Stomach (tissue), 8 donors: ENCODE measurements at regions not wholly inside any gene's neighbourhood (a gene's known extent, or its start where the extent isn't known, plus 50 kb on each side); places are given as distances from the start of the nearest gene placed in this dataset.
A peak's percentile ranks its signal among the peaks of the same experiment; 100 is the strongest.

Experiments used
- DNase-seq, 2 donors: peaks; one replicate each; pipeline versions ENCODE4 v3.0.0 to v3.0.0-alpha.2; 2013 to 2019
- H3K27ac ChIP-seq, 5 donors: fragments of 200-600 bp in 4 of 5; sonication (generic) in 4 of 5; one replicate each; pipeline ENCODE4 v1.5.1; 2013 to 2019; ENCODE audit warnings: mild to moderate bottlenecking in 1 of 5, moderate library complexity in 1 of 5
- H3K27me3 ChIP-seq, 3 donors: fragments of 200-600 bp; sonication (generic); one replicate each; pipeline ENCODE4 v1.5.1; 2017 to 2019; ENCODE audit warnings: mixed run types in 1 of 3
- H3K36me3 ChIP-seq, 4 donors: fragments of 200-600 bp; sonication (generic); 1 replicate in 3 of 4; 2 replicates in 1 of 4; pipeline ENCODE4 v1.5.1; 2016 to 2019
- H3K4me1 ChIP-seq, 4 donors: fragments of 200-600 bp; sonication (generic); one replicate each; pipeline ENCODE4 v1.5.1; 2016 to 2019
- H3K4me3 ChIP-seq, 4 donors: fragments of 200-600 bp; sonication (generic) in 3 of 4; one replicate each; pipeline ENCODE4 v1.5.1; 2016 to 2019; ENCODE audit warnings: mild to moderate bottlenecking in 1 of 4
- H3K9me3 ChIP-seq, 4 donors: fragments of 200-600 bp; sonication (generic); one replicate each; pipeline ENCODE4 v1.5.1; 2016 to 2019
- EP300 ChIP-seq: sonication (generic); formaldehyde crosslinking; IDR thresholded peaks from one replicate; pipeline ENCODE4 v1.6.1; 2017; ENCODE audit warnings: antibody characterized with exemption
- POLR2A ChIP-seq, 4 donors: fragments of 450-650 bp; IDR thresholded peaks; one replicate each; pipeline ENCODE4 v1.6.1; 2016; ENCODE audit warnings: antibody characterized with exemption in 4 of 4, control low read depth in 2 of 4, mild to moderate bottlenecking in 1 of 4, moderate library complexity in 1 of 4
- POLR2AphosphoS5 ChIP-seq, 3 donors: sonication (generic); formaldehyde crosslinking; IDR thresholded peaks; one replicate each; pipeline ENCODE4 v1.6.1; 2016; ENCODE audit warnings: antibody characterized with exemption in 3 of 3
- WGBS, 5 donors: extraction: QIAGEN DNeasy Blood & Tissue Kit in 3 of 5; methylation state at CpG; one replicate each; pipeline versions ENCODE4 v1.1.5 to v1.1.7; 2013 to 2018; 5-methylcytosine and 5-hydroxymethylcytosine counted together
- intact Hi-C: fragments of 100-400 bp; cut with DNase I; formaldehyde crosslinking; loops from one replicate; pipeline ENCODE4 v1.15.1; 2023; ENCODE audit warnings: low total_unique reads
- TF ChIP-seq, protein P1 (sequence below), 7 experiments: fragments of 450-650 bp in 4 of 7; fragments of 200-600 bp in 3 of 7; sonication (generic) in 3 of 7; IDR thresholded peaks; one replicate each; pipeline ENCODE4 v1.5.1; 2016 to 2019; ENCODE audit warnings: antibody characterized with exemption in 7 of 7, control low read depth in 2 of 7, mild to moderate bottlenecking in 1 of 7
- donor health status: healthy with polysubstance abuse.
- donor health status: Bipolar disorder and iron deficiency.
- donor health status: healthy.

DNA sequence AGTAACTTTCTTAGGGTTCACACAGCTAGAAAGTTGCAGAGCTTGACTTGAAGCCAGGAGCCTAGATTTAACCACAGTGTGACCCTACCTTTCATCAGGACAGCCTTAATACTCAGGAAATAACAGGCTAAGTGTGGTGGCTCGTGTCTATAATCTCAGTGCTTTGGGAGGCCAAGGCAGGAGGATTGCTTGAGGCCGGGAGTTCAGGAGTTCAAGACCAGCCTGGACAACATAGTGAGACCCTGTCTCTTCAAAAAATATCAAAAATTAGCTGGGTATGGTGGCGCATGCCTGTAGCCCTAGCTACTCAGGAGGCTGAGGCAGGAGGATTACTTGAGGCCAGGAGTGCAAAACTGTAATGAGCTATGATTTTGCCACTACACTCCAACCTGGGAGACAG lies 681.1 kb downstream of the MAT2B start:
- Histone ChIP-seq H3K27me3 (no peaks in the 10 kb centered on the region), H3K9me3 (no peaks in the 10 kb centered on the region), H3K4me1 (peaks cover 0 to 11% (median under 1%) of the 10 kb centered on the region in 4 donors), H3K4me3 (no peak overlapping the region), H3K36me3 (no peaks in the 10 kb centered on the region), H3K27ac (no peak overlapping the region)
- intact Hi-C loops = no loop called here
- WGBS, 5 donors = 64 to 86% (median 82%) methylated on average over 3 of the region's 3 CpGs
- TF ChIP-seq POLR2A (IDR thresholded peaks at IDR 0.05) = no peak
- TF ChIP-seq POLR2AphosphoS5 (IDR thresholded peaks at IDR 0.05) = no peak
- no peak for TF ChIP-seq EP300
- TF ChIP-seq, protein P1, sequence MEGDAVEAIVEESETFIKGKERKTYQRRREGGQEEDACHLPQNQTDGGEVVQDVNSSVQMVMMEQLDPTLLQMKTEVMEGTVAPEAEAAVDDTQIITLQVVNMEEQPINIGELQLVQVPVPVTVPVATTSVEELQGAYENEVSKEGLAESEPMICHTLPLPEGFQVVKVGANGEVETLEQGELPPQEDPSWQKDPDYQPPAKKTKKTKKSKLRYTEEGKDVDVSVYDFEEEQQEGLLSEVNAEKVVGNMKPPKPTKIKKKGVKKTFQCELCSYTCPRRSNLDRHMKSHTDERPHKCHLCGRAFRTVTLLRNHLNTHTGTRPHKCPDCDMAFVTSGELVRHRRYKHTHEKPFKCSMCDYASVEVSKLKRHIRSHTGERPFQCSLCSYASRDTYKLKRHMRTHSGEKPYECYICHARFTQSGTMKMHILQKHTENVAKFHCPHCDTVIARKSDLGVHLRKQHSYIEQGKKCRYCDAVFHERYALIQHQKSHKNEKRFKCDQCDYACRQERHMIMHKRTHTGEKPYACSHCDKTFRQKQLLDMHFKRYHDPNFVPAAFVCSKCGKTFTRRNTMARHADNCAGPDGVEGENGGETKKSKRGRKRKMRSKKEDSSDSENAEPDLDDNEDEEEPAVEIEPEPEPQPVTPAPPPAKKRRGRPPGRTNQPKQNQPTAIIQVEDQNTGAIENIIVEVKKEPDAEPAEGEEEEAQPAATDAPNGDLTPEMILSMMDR (IDR thresholded peaks at IDR 0.05) = no peak
- DNase-seq = no peak

GRCh38 chr5:164187785-164188184 lies 682.4 kb downstream of the MAT2B start:
- TF ChIP-seq, protein P1 (IDR thresholded peaks at IDR 0.05) = no peak
- no peak for TF ChIP-seq POLR2AphosphoS5 (IDR thresholded peaks at IDR 0.05)
- TF ChIP-seq POLR2A (IDR thresholded peaks at IDR 0.05) = no peak
- no peak for TF ChIP-seq EP300
- WGBS, 5 donors = 66 to 82% (median 77%) methylated on average over 2 of the region's 2 CpGs

DNA sequence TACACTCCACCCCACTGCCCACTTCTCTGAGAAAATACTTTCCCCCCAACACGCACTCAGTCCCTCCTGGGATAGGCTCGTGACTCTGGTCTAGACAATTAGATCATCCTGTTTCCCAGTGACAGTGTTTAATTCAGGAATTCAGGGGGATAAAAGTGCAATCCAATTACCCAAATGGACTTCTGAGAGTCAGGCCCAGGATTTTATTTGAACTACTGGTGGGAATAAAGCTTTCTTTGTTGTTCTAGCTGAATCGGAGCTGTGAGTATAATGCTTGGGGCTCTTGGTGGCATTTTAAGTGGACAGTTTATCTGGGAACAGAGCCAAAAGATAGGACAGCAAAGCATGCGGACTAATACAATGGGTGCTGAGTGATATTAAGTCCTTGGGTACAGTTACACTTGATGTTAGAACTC lies 683.3 kb downstream of the MAT2B start:
- intact Hi-C loops = no loop called here
- peaks cover 0 to 14% (median 2%) of the 10 kb centered on the region in 4 donors for H3K4me1 ChIP-seq
- TF ChIP-seq EP300 = no peak
- TF ChIP-seq, protein P1 (IDR thresholded peaks at IDR 0.05) = no peak
- no peak for TF ChIP-seq POLR2A (IDR thresholded peaks at IDR 0.05)
- TF ChIP-seq POLR2AphosphoS5 (IDR thresholded peaks at IDR 0.05) = no peak
- H3K27ac ChIP-seq = no peak overlapping the region
- H3K36me3 ChIP-seq = no peaks in the 10 kb centered on the region
- WGBS, 5 donors = 23 to 51% (median 47%) methylated on average over 4 of the region's 4 CpGs
- peak in 1 of 2 donors; percentile 57 for DNase-seq
- H3K27me3 ChIP-seq = no peaks in the 10 kb centered on the region
- H3K9me3 ChIP-seq = no peaks in the 10 kb centered on the region
- no peak overlapping the region for H3K4me3 ChIP-seq

More at GRCh38 chr5:164187785-164188184, 682.4 kb downstream of the MAT2B start:
- Histone ChIP-seq H3K27me3 (no peaks in the 10 kb centered on the region), H3K9me3 (no peaks in the 10 kb centered on the region), H3K4me3 (no peak overlapping the region), H3K27ac (no peak overlapping the region), H3K36me3 (no peaks in the 10 kb centered on the region), H3K4me1 (peaks cover 0 to 14% (median 2%) of the 10 kb centered on the region in 4 donors)
- no peak for DNase-seq
- intact Hi-C loops = no loop called here

GRCh38 chr5:164191240-164191639 lies 685.8 kb downstream of the MAT2B start:
- Histone ChIP-seq H3K4me1 (peaks cover 0 to 14% (median 2%) of the 10 kb centered on the region in 4 donors), H3K36me3 (no peaks in the 10 kb centered on the region), H3K27ac (no peak overlapping the region), H3K4me3 (no peak overlapping the region), H3K27me3 (no peaks in the 10 kb centered on the region), H3K9me3 (no peaks in the 10 kb centered on the region)
- 13 to 28% (median 17%) methylated on average over 3 of the region's 3 CpGs for WGBS, 5 donors
- TF ChIP-seq POLR2AphosphoS5 (IDR thresholded peaks at IDR 0.05) (no peak), POLR2A (IDR thresholded peaks at IDR 0.05) (no peak), EP300 (no peak)
- TF ChIP-seq, protein P1 (IDR thresholded peaks at IDR 0.05) = no peak
- intact Hi-C loops = no loop called here
- DNase-seq = peak; percentile 60 to 62
